H1 (cell line): ENCODE measurements at regions not wholly inside any gene's neighbourhood (a gene's known extent, or its start where the extent isn't known, plus 50 kb on each side); places are given as distances from the start of the nearest gene placed in this dataset.

Source experiments
- CTCF ChIA-PET: fragments of 300-600 bp; sonication (Branson Sonifier 250); formaldehyde crosslinking; loops from one replicate; lab custom pipeline; 2021; ENCODE audit not compliant: partially characterized antibody; lab: Charles Lee
- POLR2A ChIA-PET: fragments of 300-600 bp; sonication (Branson Sonifier 250); formaldehyde crosslinking; loops from one replicate; lab custom pipeline; 2021; ENCODE audit warnings: inconsistent platforms; ENCODE audit not compliant: partially characterized antibody; lab: Charles Lee
- DNase-seq, 2 experiments: peaks; one replicate each; pipeline versions ENCODE4 v3.0.0 to v3.0.0-alpha.2; 2010 to 2022; ENCODE audit warnings: low spot score in 2 of 2, low read depth in 1 of 2, mixed read lengths in 1 of 2
- FAIRE-seq: peaks from 2 replicates; lab custom pipeline; 2011; peaks lifted over from hg19 to GRCh38; lab: Jason Lieb, UNC
- H2AFZ ChIP-seq: 2 replicates; pipeline ENCODE4 v1.8.1; 2012; ENCODE audit warnings: low read length, inconsistent platforms
- H2AK5ac ChIP-seq: 2 replicates; pipeline ENCODE4 v1.6.1; 2013; ENCODE audit warnings: low read depth, low read length
- H2BK120ac ChIP-seq: replicated peaks from 2 replicates; pipeline ENCODE3; 2013; ENCODE audit warnings: low read depth, low read length, inconsistent platforms
- H2BK12ac ChIP-seq: 2 replicates; pipeline ENCODE4 v1.6.1; 2013; ENCODE audit warnings: low read depth, low read length
- H2BK15ac ChIP-seq: 2 replicates; pipeline ENCODE4 v1.6.1; 2013; ENCODE audit warnings: low read length
- H2BK20ac ChIP-seq: 2 replicates; pipeline ENCODE4 v1.6.1; 2013; ENCODE audit warnings: low read length
- H2BK5ac ChIP-seq: 2 replicates; pipeline ENCODE4 v1.6.1; 2013; ENCODE audit warnings: low read depth, low read length
- H3K14ac ChIP-seq: 2 replicates; pipeline ENCODE4 v1.6.1; 2013; ENCODE audit warnings: inconsistent platforms; ENCODE audit not compliant: insufficient read length
- H3K18ac ChIP-seq: 2 replicates; pipeline ENCODE4 v1.6.1; 2013; ENCODE audit warnings: low read length; ENCODE audit errors: extremely low read depth
- H3K23ac ChIP-seq: 2 replicates; pipeline ENCODE4 v1.6.1; 2013; ENCODE audit warnings: inconsistent platforms; ENCODE audit not compliant: insufficient read length
- H3K23me2 ChIP-seq: 2 replicates; pipeline ENCODE4 v1.6.1; 2013; ENCODE audit warnings: low read depth, low read length
- H3K27ac ChIP-seq: 2 replicates; pipeline ENCODE4 v1.6.1; 2011; ENCODE audit warnings: low read depth, low read length, inconsistent platforms
- H3K27me3 ChIP-seq, 4 experiments: replicated peaks in 1 of 4; 1 replicate in 1 of 4; 2 replicates in 3 of 4; pipeline versions ENCODE4 v1.6.1 to v1.8.1; 2011 to 2013; ENCODE audit warnings: low read length in 3 of 4, mild to moderate bottlenecking in 3 of 4, inconsistent platforms in 2 of 4, mixed read lengths in 2 of 4, moderate library complexity in 1 of 4; ENCODE audit not compliant: control insufficient read depth in 3 of 4, insufficient read depth in 3 of 4; ENCODE audit errors: extremely low read depth in 1 of 4
- H3K36me3 ChIP-seq, 4 experiments: 2 replicates each; pipeline versions ENCODE4 v1.6.1 to v1.8.1; 2011 to 2013; ENCODE audit warnings: mild to moderate bottlenecking in 4 of 4, low read length in 3 of 4, moderate library complexity in 2 of 4, control low read depth in 1 of 4, inconsistent platforms in 1 of 4; ENCODE audit not compliant: insufficient read depth in 4 of 4, control insufficient read depth in 2 of 4
- H3K4ac ChIP-seq: replicated peaks from 2 replicates; pipeline ENCODE3; 2013; ENCODE audit warnings: low read length, low read depth, mixed read lengths, inconsistent platforms; ENCODE audit not compliant: insufficient read length
- H3K4me1 ChIP-seq, 4 experiments: replicated peaks in 1 of 4; 1 replicate in 1 of 4; 2 replicates in 3 of 4; pipeline versions ENCODE4 v1.6.1 to v1.8.1; 2011 to 2013; ENCODE audit warnings: low read length in 3 of 4, inconsistent platforms in 2 of 4, mixed read lengths in 1 of 4; ENCODE audit not compliant: insufficient read depth in 4 of 4, control insufficient read depth in 3 of 4
- H3K4me2 ChIP-seq, 2 experiments: 2 replicates each; pipeline versions ENCODE4 v1.6.1 to v1.8.1; 2011 to 2013; ENCODE audit warnings: low read depth in 2 of 2, low read length in 2 of 2, control low read depth in 1 of 2, inconsistent platforms in 1 of 2, mild to moderate bottlenecking in 1 of 2; ENCODE audit not compliant: insufficient read depth in 1 of 2
- H3K4me3 ChIP-seq, 4 experiments: fragments of 200-600, 300-600 bp in 1 of 4; sonication (generic), shearing (Covaris generic), sonication (Bioruptor Twin) in 1 of 4; 2 replicates each; pipeline versions ENCODE4 v1.5.1 to v1.8.1; 2011 to 2016; ENCODE audit warnings: low read length in 4 of 4, low read depth in 3 of 4, control low read depth in 2 of 4, inconsistent platforms in 2 of 4, mild to moderate bottlenecking in 2 of 4, mixed read lengths in 1 of 4, moderate library complexity in 1 of 4; ENCODE audit not compliant: insufficient read depth in 2 of 4; ENCODE audit errors: extremely low read depth in 1 of 4
- H3K56ac ChIP-seq: replicated peaks from 2 replicates; pipeline ENCODE3; 2013; ENCODE audit warnings: low read depth, mild to moderate bottlenecking, mixed read lengths, low read length, inconsistent platforms; ENCODE audit not compliant: insufficient read length
- H3K79me1 ChIP-seq: 2 replicates; pipeline ENCODE4 v1.6.1; 2013; ENCODE audit warnings: low read depth, low read length, control low read depth
- H3K79me2 ChIP-seq, 2 experiments: 2 replicates each; pipeline versions ENCODE4 v1.6.1 to v1.8.1; 2012 to 2013; ENCODE audit warnings: low read length in 2 of 2, mild to moderate bottlenecking in 2 of 2, inconsistent platforms in 1 of 2; ENCODE audit not compliant: insufficient read depth in 2 of 2, control insufficient read depth in 1 of 2
- H3K9ac ChIP-seq, 4 experiments: replicated peaks in 1 of 4; 1 replicate in 1 of 4; 2 replicates in 3 of 4; pipeline versions ENCODE4 v1.6.1 to v1.8.1; 2011 to 2013; ENCODE audit warnings: low read depth in 3 of 4, low read length in 3 of 4, control low read depth in 2 of 4, mild to moderate bottlenecking in 2 of 4, moderate library complexity in 2 of 4, inconsistent platforms in 1 of 4; ENCODE audit errors: extremely low read depth in 1 of 4
- H3K9me3 ChIP-seq, 2 experiments: 2 replicates each; pipeline versions ENCODE4 v1.6.1 to v1.8.1; 2012 to 2013; ENCODE audit warnings: mild to moderate bottlenecking in 2 of 2, moderate library complexity in 2 of 2, control low read depth in 1 of 2, inconsistent platforms in 1 of 2, low read depth in 1 of 2, low read length in 1 of 2, mixed read lengths in 1 of 2; ENCODE audit not compliant: insufficient read depth in 2 of 2
- H4K20me1 ChIP-seq, 2 experiments: replicated peaks in 1 of 2; 2 replicates each; pipeline versions ENCODE3 to v1.8.1; 2011 to 2013; ENCODE audit warnings: inconsistent platforms in 2 of 2, low read length in 2 of 2, mild to moderate bottlenecking in 1 of 2; ENCODE audit not compliant: insufficient read depth in 2 of 2, control insufficient read depth in 1 of 2
- H4K5ac ChIP-seq: 2 replicates; pipeline ENCODE4 v1.6.1; 2013; ENCODE audit warnings: low read length, low read depth, mixed read lengths, inconsistent platforms; ENCODE audit not compliant: insufficient read length
- H4K8ac ChIP-seq: 2 replicates; pipeline ENCODE4 v1.8.0; 2013; ENCODE audit warnings: mild to moderate bottlenecking, moderate library complexity, low read length, inconsistent platforms; ENCODE audit not compliant: insufficient read depth; ENCODE audit errors: extremely low read depth
- H4K91ac ChIP-seq: replicated peaks from 2 replicates; pipeline ENCODE3; 2013; ENCODE audit warnings: low read length, mixed read lengths, inconsistent platforms; ENCODE audit not compliant: insufficient read length
- BACH1 ChIP-seq: IDR thresholded peaks from 2 replicates; pipeline ENCODE4 v1.6.1; 2012; ENCODE audit warnings: low read length, improper control_type of control experiment
- EP300 ChIP-seq, 2 experiments: IDR thresholded peaks; 1 replicate in 1 of 2; 2 replicates in 1 of 2; pipeline ENCODE4 v1.6.1; 2011 to 2012; ENCODE audit warnings: low read depth in 2 of 2, low read length in 2 of 2, mild to moderate bottlenecking in 2 of 2, borderline replicate concordance in 1 of 2, inconsistent platforms in 1 of 2, moderate library complexity in 1 of 2
- KDM5A ChIP-seq: fragments of 200-600 bp; IDR thresholded peaks from 2 replicates; pipeline ENCODE4 v1.7.1; 2012; ENCODE audit warnings: mild to moderate bottlenecking, low read length, inconsistent platforms, mixed read lengths
- MAFK ChIP-seq: IDR thresholded peaks from 2 replicates; pipeline ENCODE4 v1.6.1; 2012; ENCODE audit warnings: low read depth, mild to moderate bottlenecking, improper control_type of control experiment, low read length
- NRF1 ChIP-seq: IDR thresholded peaks from 2 replicates; pipeline ENCODE4 v1.6.1; 2011; ENCODE audit warnings: mild to moderate bottlenecking, low read depth, low read length, improper control_type of control experiment
- SAP30 ChIP-seq: fragments of 300-600 bp; sonication (generic); IDR thresholded peaks from 2 replicates; pipeline ENCODE4 v1.7.1; 2012; ENCODE audit warnings: low read length, moderate library complexity, mild to moderate bottlenecking, inconsistent platforms; ENCODE audit not compliant: insufficient read depth, insufficient replicate concordance
- SP1 ChIP-seq: IDR thresholded peaks from 2 replicates; pipeline ENCODE4 v1.6.1; 2011; ENCODE audit warnings: low read depth, low read length
- TAF1 ChIP-seq: IDR thresholded peaks from 2 replicates; pipeline ENCODE4 v1.6.1; 2011; ENCODE audit warnings: mild to moderate bottlenecking, low read depth, low read length
- TBP ChIP-seq: IDR thresholded peaks from 2 replicates; pipeline ENCODE4 v1.6.1; 2011; ENCODE audit warnings: low read depth, low read length, improper control_type of control experiment
- ZNF274 ChIP-seq: IDR thresholded peaks from 2 replicates; pipeline ENCODE4 v1.7.0; 2012; ENCODE audit warnings: low read length, borderline replicate concordance; ENCODE audit errors: extremely low read depth
- WGBS, 2 experiments: shearing (Covaris generic) in 1 of 2; methylation state at CpG; one replicate each; pipeline versions ENCODE4 v1.1.6 to v1.1.7; 2013 to 2015; ENCODE audit warnings: low lambda C conversion rate in 2 of 2, mixed read lengths in 2 of 2, inconsistent platforms in 1 of 2, low coverage in 1 of 2, missing lambda C conversion rate in 1 of 2; ENCODE audit not compliant: insufficient replicate concordance in 2 of 2, insufficient coverage in 1 of 2, insufficient read length in 1 of 2; ENCODE audit errors: extremely low coverage in 1 of 2, missing lambda C conversion rate in 1 of 2; 5-methylcytosine and 5-hydroxymethylcytosine counted together
- TF ChIP-seq, protein P1 (sequence below): IDR thresholded peaks from 2 replicates; pipeline ENCODE4 v1.6.1; 2012; ENCODE audit warnings: low read length, inconsistent platforms

- peak overlapping the region; percentile 81; the same call in 1 of the 2 replicates for H2BK5ac ChIP-seq
- 64% methylated on average over 10 of the region's 13 CpGs; no CpG with 5 or more reads in 1 of the 2 experiments for WGBS, 2 experiments
- H3K27me3 ChIP-seq = no peaks in the 10 kb centered on the region; a peak in 2 of 7 replicates
- H2AK5ac ChIP-seq = no peak overlapping the region
- H3K36me3 ChIP-seq = no peaks in the 10 kb centered on the region
- H3K4me1 ChIP-seq = peaks cover 0 to 41% (median 33%) of the 10 kb centered on the region in 4 experiments; a peak in 6 of 7 replicates
- no peak overlapping the region for H3K27ac ChIP-seq
- H3K4me3 ChIP-seq = no peak overlapping the region
- H3K14ac ChIP-seq = no peak overlapping the region
- peak overlapping the region; percentile 70 for H4K91ac ChIP-seq
- 0 out of 2 replicates have a peak overlapping the region, but pooled peaks have one; percentile 81 for H2BK15ac ChIP-seq
- no peaks in the 10 kb centered on the region for H4K20me1 ChIP-seq
- H3K18ac ChIP-seq = peak overlapping the region; percentile 71
- CTCF ChIA-PET = interaction anchor here (0.6 to 9.1 kb wide), 8 partner anchors 9 to 120 kb away, joined by 3 to 37 read pairs (median 4); no protein-coding TSS in a partner anchor
- H3K79me2 ChIP-seq = no peaks in the 10 kb centered on the region
- POLR2A ChIA-PET = interaction anchor here (0.6 kb wide), 1 partner anchor 16 kb away, joined by 3 read pairs; no protein-coding TSS in a partner anchor
- no peaks in the 10 kb centered on the region for H3K79me1 ChIP-seq
- no peak overlapping the region for H3K9ac ChIP-seq
- H2AFZ ChIP-seq = no peak overlapping the region; the same call in 1 of the 2 replicates
- no peak overlapping the region for H3K4me2 ChIP-seq
- DNase-seq (no peak), FAIRE-seq (no peak)
- no peak overlapping the region for H3K4ac ChIP-seq
- H4K8ac ChIP-seq = no peak overlapping the region; the same call in 1 of the 2 replicates
- H2BK12ac ChIP-seq = peak overlapping the region; percentile 94; the same call in 1 of the 2 replicates
- H2BK120ac ChIP-seq = no peak overlapping the region
- H3K23me2 ChIP-seq = no peaks in the 10 kb centered on the region
- no peak overlapping the region for H4K5ac ChIP-seq
- H3K23ac ChIP-seq = no peak overlapping the region
- no peaks in the 10 kb centered on the region for H3K9me3 ChIP-seq
- no peak overlapping the region for H3K56ac ChIP-seq
- H2BK20ac ChIP-seq = no peak overlapping the region
- TF ChIP-seq EP300 (IDR thresholded peaks at IDR 0.05; ENCODE audit: borderline replicate concordance in 1 of 2, low read depth in 2 of 2, low read length in 2 of 2) (no peak), MAFK (no peak), TBP (no peak), SAP30 (no peak), TAF1 (no peak), NRF1 (no peak), SP1 (no peak), BACH1 (no peak), ZNF274 (no peak), KDM5A (no peak)
- TF ChIP-seq, protein P1, sequence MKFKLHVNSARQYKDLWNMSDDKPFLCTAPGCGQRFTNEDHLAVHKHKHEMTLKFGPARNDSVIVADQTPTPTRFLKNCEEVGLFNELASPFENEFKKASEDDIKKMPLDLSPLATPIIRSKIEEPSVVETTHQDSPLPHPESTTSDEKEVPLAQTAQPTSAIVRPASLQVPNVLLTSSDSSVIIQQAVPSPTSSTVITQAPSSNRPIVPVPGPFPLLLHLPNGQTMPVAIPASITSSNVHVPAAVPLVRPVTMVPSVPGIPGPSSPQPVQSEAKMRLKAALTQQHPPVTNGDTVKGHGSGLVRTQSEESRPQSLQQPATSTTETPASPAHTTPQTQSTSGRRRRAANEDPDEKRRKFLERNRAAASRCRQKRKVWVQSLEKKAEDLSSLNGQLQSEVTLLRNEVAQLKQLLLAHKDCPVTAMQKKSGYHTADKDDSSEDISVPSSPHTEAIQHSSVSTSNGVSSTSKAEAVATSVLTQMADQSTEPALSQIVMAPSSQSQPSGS = no peak
These were observed 64.8 kb downstream of the ADRA2C start for GRCh38 chr4:3830774-3831528.
